ENCODE measurements at regions not wholly inside any gene's neighbourhood (a gene's known extent, or its start where the extent isn't known, plus 50 kb on each side); places are given as distances from the start of the nearest gene placed in this dataset.

- DNase-seq (ENCODE audit: extremely low read depth, low read depth): no peak
- no peak for TF ChIP-seq CTCF (IDR thresholded peaks at IDR 0.05; ENCODE audit: low read depth, low read length)
These were observed 64.7 kb upstream of the POMGNT2 start for GRCh38 chr3:43170553-43170952.

- TF ChIP-seq CTCF (IDR thresholded peaks at IDR 0.05; ENCODE audit: low read depth, low read length): no peak
- no peak for DNase-seq (ENCODE audit: extremely low read depth, low read depth)
These were observed 64.1 kb upstream of the POMGNT2 start for GRCh38 chr3:43169987-43170386.

- no peak for TF ChIP-seq CTCF (IDR thresholded peaks at IDR 0.05; ENCODE audit: low read depth, low read length)
These were observed 60.5 kb upstream of the POMGNT2 start for GRCh38 chr3:43166406-43166805.

GRCh38 chr3:43165786-43166185 is 59.9 kb upstream of the POMGNT2 start:
- DNase-seq (ENCODE audit: extremely low read depth, low read depth): no peak
- TF ChIP-seq CTCF (IDR thresholded peaks at IDR 0.05; ENCODE audit: low read depth, low read length): no peak

More at GRCh38 chr3:43166406-43166805, 60.5 kb upstream of the POMGNT2 start:
- no peak for DNase-seq (ENCODE audit: extremely low read depth, low read depth)

- no peak for TF ChIP-seq CTCF (IDR thresholded peaks at IDR 0.05; ENCODE audit: low read depth, low read length)
- no peak for DNase-seq (ENCODE audit: extremely low read depth, low read depth)
These were observed 58.1 kb upstream of the POMGNT2 start for GRCh38 chr3:43163895-43164493.

GRCh38 chr3:43162230-43163084 is 56.6 kb upstream of the POMGNT2 start:
- no peak for DNase-seq (ENCODE audit: extremely low read depth, low read depth)
- TF ChIP-seq CTCF (IDR thresholded peaks at IDR 0.05; ENCODE audit: low read depth, low read length): peak; percentile 39

- no peak for TF ChIP-seq CTCF (IDR thresholded peaks at IDR 0.05; ENCODE audit: low read depth, low read length)
- DNase-seq (ENCODE audit: extremely low read depth, low read depth): no peak
These were observed 55.9 kb upstream of the POMGNT2 start for GRCh38 chr3:43161684-43162229.

Data from AG09319 (cell line).